ENCODE measurements at regions not wholly inside any gene's neighbourhood (a gene's known extent, or its start where the extent isn't known, plus 50 kb on each side); places are given as distances from the start of the nearest gene placed in this dataset.

GRCh38 chr1:163824490-163824889, 502.7 kb downstream of the NUF2 start:
- RAD21 ChIA-PET (ENCODE audit: low non-redundant PET in 1 of 2, low total read pairs in 2 of 2, uncharacterized antibody in 2 of 2, unreplicated experiment in 2 of 2), result no interaction called here
- no peaks in the 10 kb centered on the region for H3K4me1 ChIP-seq (ENCODE audit: control insufficient read depth in 1 of 2, insufficient read depth in 2 of 2, low read length in 2 of 2)
- H2AFZ ChIP-seq (ENCODE audit: low read depth, low read length, poor library complexity, severe bottlenecking), result no peak overlapping the region
- H4K20me1 ChIP-seq (ENCODE audit: insufficient read depth), result no peaks in the 10 kb centered on the region
- ATAC-seq, result no peak
- no peaks in the 10 kb centered on the region for H3K27me3 ChIP-seq (ENCODE audit: insufficient read depth, low read length)
- H3K4me3 ChIP-seq (replicated peaks in 1 of 2; ENCODE audit: low read depth in 1 of 2, low read length in 2 of 2), result no peak overlapping the region
- no peaks in the 10 kb centered on the region for H3K36me3 ChIP-seq (ENCODE audit: control insufficient read depth in 1 of 2, insufficient read depth in 2 of 2, low read length in 2 of 2)
- DNase-seq (ENCODE audit: low read depth, low spot score), result no peak
- BruUV-seq (replicated peaks), result no TSS peak
- no peaks in the 10 kb centered on the region for H3K9me3 ChIP-seq (ENCODE audit: control insufficient read depth in 1 of 2, insufficient read depth in 1 of 2, low read depth in 1 of 2, low read length in 2 of 2)
- H3K4me2 ChIP-seq (ENCODE audit: low read length), result no peak overlapping the region
- intact Hi-C loops (cut with micrococcal nuclease), result loop anchor here (5.0 kb wide), 1 partner anchor 793 kb away; no protein-coding TSS in a partner anchor
- TF ChIP-seq SP1 (IDR thresholded peaks at IDR 0.05; ENCODE audit: low read depth) (no peak), EZH2 (IDR thresholded peaks at IDR 0.05) (no peak), ATF3 (IDR thresholded peaks at IDR 0.05) (no peak), SRF (IDR thresholded peaks at IDR 0.05; ENCODE audit: low read depth) (no peak)
- TF ChIP-seq, protein P1, sequence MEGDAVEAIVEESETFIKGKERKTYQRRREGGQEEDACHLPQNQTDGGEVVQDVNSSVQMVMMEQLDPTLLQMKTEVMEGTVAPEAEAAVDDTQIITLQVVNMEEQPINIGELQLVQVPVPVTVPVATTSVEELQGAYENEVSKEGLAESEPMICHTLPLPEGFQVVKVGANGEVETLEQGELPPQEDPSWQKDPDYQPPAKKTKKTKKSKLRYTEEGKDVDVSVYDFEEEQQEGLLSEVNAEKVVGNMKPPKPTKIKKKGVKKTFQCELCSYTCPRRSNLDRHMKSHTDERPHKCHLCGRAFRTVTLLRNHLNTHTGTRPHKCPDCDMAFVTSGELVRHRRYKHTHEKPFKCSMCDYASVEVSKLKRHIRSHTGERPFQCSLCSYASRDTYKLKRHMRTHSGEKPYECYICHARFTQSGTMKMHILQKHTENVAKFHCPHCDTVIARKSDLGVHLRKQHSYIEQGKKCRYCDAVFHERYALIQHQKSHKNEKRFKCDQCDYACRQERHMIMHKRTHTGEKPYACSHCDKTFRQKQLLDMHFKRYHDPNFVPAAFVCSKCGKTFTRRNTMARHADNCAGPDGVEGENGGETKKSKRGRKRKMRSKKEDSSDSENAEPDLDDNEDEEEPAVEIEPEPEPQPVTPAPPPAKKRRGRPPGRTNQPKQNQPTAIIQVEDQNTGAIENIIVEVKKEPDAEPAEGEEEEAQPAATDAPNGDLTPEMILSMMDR (IDR thresholded peaks at IDR 0.05 in 2 of 3, conservative IDR thresholded peaks at IDR 0.05 in 1 of 3; ENCODE audit: borderline replicate concordance in 1 of 3, insufficient read depth in 1 of 3, low read depth in 2 of 3, low read length in 2 of 3), result no peak
- no peak overlapping the region for H3K9ac ChIP-seq (ENCODE audit: low read length)
- POLR2A ChIA-PET, result no interaction called here
- CTCF ChIA-PET, result no interaction called here
- H3K9me2 ChIP-seq (ENCODE audit: insufficient read depth), result no peaks in the 10 kb centered on the region
- no peak overlapping the region for H3K27ac ChIP-seq (ENCODE audit: low read depth, low read length)
- H3K79me2 ChIP-seq (ENCODE audit: insufficient read depth, low read length), result no peaks in the 10 kb centered on the region

GRCh38 chr1:163826500-163826899, 504.7 kb downstream of the NUF2 start:
- Histone ChIP-seq H3K9me2 (ENCODE audit: insufficient read depth) (no peaks in the 10 kb centered on the region), H3K4me3 (replicated peaks in 1 of 2; ENCODE audit: low read depth in 1 of 2, low read length in 2 of 2) (no peak overlapping the region), H3K9ac (ENCODE audit: low read length) (no peak overlapping the region), H2AFZ (ENCODE audit: low read depth, low read length, poor library complexity, severe bottlenecking) (no peak overlapping the region), H3K27me3 (ENCODE audit: insufficient read depth, low read length) (no peaks in the 10 kb centered on the region), H3K4me1 (ENCODE audit: control insufficient read depth in 1 of 2, insufficient read depth in 2 of 2, low read length in 2 of 2) (no peaks in the 10 kb centered on the region), H4K20me1 (ENCODE audit: insufficient read depth) (no peaks in the 10 kb centered on the region), H3K9me3 (ENCODE audit: control insufficient read depth in 1 of 2, insufficient read depth in 1 of 2, low read depth in 1 of 2, low read length in 2 of 2) (no peaks in the 10 kb centered on the region), H3K36me3 (ENCODE audit: control insufficient read depth in 1 of 2, insufficient read depth in 2 of 2, low read length in 2 of 2) (no peaks in the 10 kb centered on the region), H3K4me2 (ENCODE audit: low read length) (no peak overlapping the region), H3K27ac (ENCODE audit: low read depth, low read length) (no peak overlapping the region), H3K79me2 (ENCODE audit: insufficient read depth, low read length) (no peaks in the 10 kb centered on the region)
- ATAC-seq, result no peak
- TF ChIP-seq, protein P1 (IDR thresholded peaks at IDR 0.05 in 2 of 3, conservative IDR thresholded peaks at IDR 0.05 in 1 of 3; ENCODE audit: borderline replicate concordance in 1 of 3, insufficient read depth in 1 of 3, low read depth in 2 of 3, low read length in 2 of 3), result no peak
- TF ChIP-seq ELF1 (IDR thresholded peaks at IDR 0.05; ENCODE audit: borderline replicate concordance, low read depth) (no peak), EGR1 (IDR thresholded peaks at IDR 0.05; ENCODE audit: low read depth) (no peak)
- BruUV-seq (replicated peaks), result no TSS peak
- DNase-seq (ENCODE audit: low read depth, low spot score), result no peak
- ChIA-PET CTCF (no interaction called here), RAD21 (ENCODE audit: low non-redundant PET in 1 of 2, low total read pairs in 2 of 2, uncharacterized antibody in 2 of 2, unreplicated experiment in 2 of 2) (no interaction called here), POLR2A (no interaction called here)
- intact Hi-C loops (cut with micrococcal nuclease), result no loop called here

All from HCT116 (cell line).